Muscle layer of duodenum (tissue), 2 donors: ENCODE measurements at regions not wholly inside any gene's neighbourhood (a gene's known extent, or its start where the extent isn't known, plus 50 kb on each side); places are given as distances from the start of the nearest gene placed in this dataset.

Experiments
- H3K27ac ChIP-seq: one replicate; pipeline ENCODE4 v1.7.0; 2013; ENCODE audit warnings: mild to moderate bottlenecking, low read length
- H3K27me3 ChIP-seq: one replicate; pipeline ENCODE4 v1.7.0; 2013; ENCODE audit warnings: low read depth, mild to moderate bottlenecking, control low read depth, low read length
- H3K36me3 ChIP-seq, 2 donors: one replicate each; pipeline ENCODE4 v1.7.0; 2013; ENCODE audit warnings: low read length in 2 of 2, control low read depth in 1 of 2, mild to moderate bottlenecking in 1 of 2; ENCODE audit not compliant: insufficient read depth in 2 of 2, control insufficient read depth in 1 of 2
- H3K4me1 ChIP-seq, 2 donors: one replicate each; pipeline ENCODE4 v1.7.0; 2013; ENCODE audit warnings: low read length in 2 of 2, mild to moderate bottlenecking in 2 of 2, control low read depth in 1 of 2, moderate library complexity in 1 of 2; ENCODE audit not compliant: insufficient read depth in 2 of 2, control insufficient read depth in 1 of 2
- H3K4me3 ChIP-seq, 2 donors: one replicate each; pipeline ENCODE4 v1.7.0; 2013; ENCODE audit warnings: low read length in 2 of 2, low read depth in 1 of 2, mild to moderate bottlenecking in 1 of 2
- H3K9me3 ChIP-seq, 2 donors: one replicate each; pipeline ENCODE4 v1.7.0; 2013; ENCODE audit warnings: low read length in 2 of 2, control low read depth in 1 of 2, mild to moderate bottlenecking in 1 of 2; ENCODE audit not compliant: control insufficient read depth in 1 of 2
- donor health status: healthy.

- peak overlapping the region; percentile 52 for H3K27ac ChIP-seq
- no peaks in the 10 kb centered on the region for H3K27me3 ChIP-seq
- H3K9me3 ChIP-seq = no peaks in the 10 kb centered on the region
- H3K4me1 ChIP-seq = peaks cover 0 to 64% of the 10 kb centered on the region in 2 donors
- no peaks in the 10 kb centered on the region for H3K36me3 ChIP-seq
- peak overlapping the region in 1 of 2 donors; percentile 0 for H3K4me3 ChIP-seq
These were observed 144.6 kb upstream of the IL12A start for GRCh38 chr3:159843840-159844730.

- H3K4me3 ChIP-seq = no peak overlapping the region
- no peaks in the 10 kb centered on the region for H3K9me3 ChIP-seq
- no peaks in the 10 kb centered on the region for H3K27me3 ChIP-seq
- H3K27ac ChIP-seq = peak overlapping the region; percentile 52
- peaks cover 0 to 66% of the 10 kb centered on the region in 2 donors for H3K4me1 ChIP-seq
- H3K36me3 ChIP-seq = no peaks in the 10 kb centered on the region
These were observed 143.8 kb upstream of the IL12A start for GRCh38 chr3:159844801-159845261.

GRCh38 chr3:159845737-159846136 lies 142.9 kb upstream of the IL12A start:
- H3K9me3 ChIP-seq = no peaks in the 10 kb centered on the region
- H3K27ac ChIP-seq = no peak overlapping the region
- H3K4me1 ChIP-seq = peaks cover 0 to 63% of the 10 kb centered on the region in 2 donors
- no peaks in the 10 kb centered on the region for H3K36me3 ChIP-seq
- no peaks in the 10 kb centered on the region for H3K27me3 ChIP-seq
- H3K4me3 ChIP-seq = no peak overlapping the region

- Histone ChIP-seq H3K4me3 (no peak overlapping the region), H3K27me3 (no peaks in the 10 kb centered on the region), H3K4me1 (peaks cover 0 to 68% of the 10 kb centered on the region in 2 donors), H3K36me3 (no peaks in the 10 kb centered on the region), H3K27ac (no peak overlapping the region), H3K9me3 (no peaks in the 10 kb centered on the region)
These were observed 142.4 kb upstream of the IL12A start for GRCh38 chr3:159846255-159846654.

- no peaks in the 10 kb centered on the region for H3K9me3 ChIP-seq
- H3K27me3 ChIP-seq = no peaks in the 10 kb centered on the region
- H3K36me3 ChIP-seq = no peaks in the 10 kb centered on the region
- H3K4me3 ChIP-seq = no peak overlapping the region
- no peak overlapping the region for H3K27ac ChIP-seq
- peaks cover 10 to 78% of the 10 kb centered on the region in 2 donors for H3K4me1 ChIP-seq
These were observed 140.1 kb upstream of the IL12A start for GRCh38 chr3:159848348-159849118.

- peaks cover 10 to 67% of the 10 kb centered on the region in 2 donors for H3K4me1 ChIP-seq
- H3K9me3 ChIP-seq = no peaks in the 10 kb centered on the region
- H3K4me3 ChIP-seq = no peak overlapping the region
- H3K27me3 ChIP-seq = no peaks in the 10 kb centered on the region
- H3K27ac ChIP-seq = no peak overlapping the region
- no peaks in the 10 kb centered on the region for H3K36me3 ChIP-seq
These were observed 138.2 kb upstream of the IL12A start for GRCh38 chr3:159850481-159850880.

- Histone ChIP-seq H3K4me1 (peaks cover 10 to 60% of the 10 kb centered on the region in 2 donors), H3K9me3 (no peaks in the 10 kb centered on the region), H3K36me3 (no peaks in the 10 kb centered on the region), H3K27ac (peak overlapping the region; percentile 94), H3K27me3 (no peaks in the 10 kb centered on the region), H3K4me3 (peak overlapping the region in 1 of 2 donors; percentile 42)
These were observed 136.4 kb upstream of the IL12A start for GRCh38 chr3:159852266-159852665.

- Histone ChIP-seq H3K4me3 (peak overlapping the region; percentile 13 to 42), H3K27ac (peak overlapping the region; percentile 94), H3K9me3 (no peaks in the 10 kb centered on the region), H3K36me3 (no peaks in the 10 kb centered on the region), H3K4me1 (peaks cover 10 to 63% of the 10 kb centered on the region in 2 donors), H3K27me3 (no peaks in the 10 kb centered on the region)
These were observed 135.7 kb upstream of the IL12A start for GRCh38 chr3:159852821-159853505.

GRCh38 chr3:159853506-159853864 lies 135.2 kb upstream of the IL12A start:
- H3K36me3 ChIP-seq = no peaks in the 10 kb centered on the region
- H3K27me3 ChIP-seq = no peaks in the 10 kb centered on the region
- H3K9me3 ChIP-seq = no peaks in the 10 kb centered on the region
- H3K27ac ChIP-seq = peak overlapping the region; percentile 94
- peaks cover 10 to 61% of the 10 kb centered on the region in 2 donors for H3K4me1 ChIP-seq
- H3K4me3 ChIP-seq = peak overlapping the region; percentile 13 to 42

- peaks cover 10 to 60% of the 10 kb centered on the region in 2 donors for H3K4me1 ChIP-seq
- H3K36me3 ChIP-seq = no peaks in the 10 kb centered on the region
- H3K4me3 ChIP-seq = peak overlapping the region; percentile 31 to 42
- H3K27ac ChIP-seq = peak overlapping the region; percentile 94
- H3K27me3 ChIP-seq = no peaks in the 10 kb centered on the region
- H3K9me3 ChIP-seq = no peaks in the 10 kb centered on the region
These were observed 134.0 kb upstream of the IL12A start for GRCh38 chr3:159854500-159855124.
